HG03439 (cell line): ENCODE measurements at regions not wholly inside any gene's neighbourhood (a gene's known extent, or its start where the extent isn't known, plus 50 kb on each side); places are given as distances from the start of the nearest gene placed in this dataset.

Experiments
- ATAC-seq: cut with Tn5 transposase; IDR thresholded peaks from one replicate; pipeline ENCODE4 v1.9.1; 2021; ENCODE audit warnings: mild to moderate bottlenecking, moderate library complexity; ENCODE audit not compliant: unreplicated experiment

DNA sequence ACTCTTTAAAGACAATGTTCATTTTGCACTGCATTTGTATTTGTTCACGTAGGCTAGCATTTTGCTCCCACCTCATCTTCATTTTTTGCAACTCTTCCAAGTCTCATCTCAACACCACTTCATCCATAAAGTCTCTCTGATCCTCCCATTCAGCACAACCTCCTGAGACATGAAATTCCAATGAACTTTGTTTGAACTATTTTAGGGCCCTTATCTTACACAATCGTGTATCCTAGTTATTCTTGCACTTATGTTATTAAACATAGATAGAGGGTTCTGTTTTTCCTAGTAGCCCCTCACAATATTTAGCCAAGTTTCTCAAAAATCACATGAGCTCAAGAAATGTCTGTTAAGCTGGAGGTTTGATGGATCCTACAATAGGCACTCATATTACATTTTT is 500.5 kb upstream of the ADAMTS5 start:
- no peak for ATAC-seq

- ATAC-seq: no peak
Observed at GRCh38 chr21:27466140-27466539, 499.3 kb upstream of the ADAMTS5 start.

GRCh38 chr21:27464648-27465047 is 497.8 kb upstream of the ADAMTS5 start:
- ATAC-seq: no peak

DNA sequence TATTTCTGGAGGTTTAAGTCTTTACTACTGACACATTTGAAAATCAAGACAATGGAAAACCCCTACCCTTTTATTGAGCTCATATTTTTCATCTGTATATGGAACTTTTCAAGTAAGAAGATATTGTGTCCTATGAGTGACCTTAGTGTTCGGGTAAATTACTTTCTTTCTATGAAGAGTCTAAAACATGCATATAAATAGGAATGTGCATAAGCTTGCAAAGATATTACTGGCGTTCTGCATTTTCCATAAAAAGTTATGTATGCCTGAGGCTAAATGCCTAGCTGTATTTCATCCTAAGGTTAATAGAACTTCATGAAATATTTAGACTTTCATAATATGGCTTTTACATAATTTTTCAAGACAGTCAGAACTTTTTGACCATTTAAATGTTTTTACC is 495.8 kb upstream of the ADAMTS5 start:
- ATAC-seq: no peak

DNA sequence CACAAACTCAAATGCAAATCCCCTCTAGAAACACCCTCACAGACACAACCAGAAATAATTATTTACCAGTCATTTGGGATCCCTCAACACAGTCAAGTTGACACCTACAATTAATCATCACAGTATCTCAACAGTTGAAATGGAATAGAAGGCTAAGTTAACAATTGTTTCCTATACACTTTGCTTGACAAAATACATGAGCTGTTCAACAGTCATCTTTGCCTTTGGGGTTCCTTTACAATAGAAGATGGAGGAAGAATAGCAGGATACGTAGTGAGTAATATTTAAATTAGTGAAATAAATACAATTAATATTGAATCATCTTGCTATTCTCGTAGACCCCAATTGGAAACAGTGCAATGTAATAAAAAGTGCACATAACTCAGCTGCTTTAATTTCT is 487.3 kb upstream of the ADAMTS5 start:
- ATAC-seq: no peak

DNA sequence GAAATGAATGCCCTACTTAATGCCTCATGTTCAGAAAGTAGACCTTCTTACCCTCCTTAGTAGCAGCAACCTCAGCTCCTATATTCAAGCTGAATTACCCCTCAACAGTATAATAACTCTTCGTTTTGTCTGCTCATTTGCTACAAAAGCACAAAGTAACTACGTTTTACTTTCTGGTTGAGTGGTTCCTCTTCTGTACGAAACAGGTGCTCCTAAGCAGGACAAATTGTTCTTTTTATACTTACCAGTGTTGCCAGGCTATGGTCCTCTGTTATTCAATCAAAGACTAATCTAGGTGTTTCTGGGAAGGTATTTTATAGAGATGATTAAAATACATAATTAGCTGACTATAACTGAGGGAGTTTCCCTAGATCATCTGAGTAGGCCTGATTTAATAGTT is 484.2 kb upstream of the ADAMTS5 start:
- no peak for ATAC-seq

- ATAC-seq: no peak
Observed at GRCh38 chr21:27450216-27450615, 483.3 kb upstream of the ADAMTS5 start.

DNA sequence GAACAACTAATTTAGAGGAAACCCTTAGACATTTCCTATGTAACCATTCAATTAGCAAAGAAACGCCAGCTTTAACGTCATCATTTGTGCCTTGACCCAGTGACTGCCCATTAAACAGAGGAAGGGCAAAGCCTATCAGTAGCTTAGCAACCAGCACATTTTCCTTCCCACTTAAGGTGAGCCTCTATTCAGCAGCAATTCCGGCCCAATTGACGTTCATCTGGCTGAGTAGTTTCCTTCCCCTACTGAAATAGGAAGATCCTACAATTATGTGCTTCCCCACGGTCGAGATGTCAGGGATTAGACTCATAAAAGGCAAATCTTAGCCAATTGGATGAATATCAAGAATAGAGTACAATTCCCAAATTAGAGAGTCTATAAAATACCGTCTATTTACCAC is 482.1 kb upstream of the ADAMTS5 start:
- ATAC-seq: no peak

- no peak for ATAC-seq
Observed at GRCh38 chr21:27447843-27448242, 481.0 kb upstream of the ADAMTS5 start.

GRCh38 chr21:27429710-27430341 is 462.9 kb upstream of the ADAMTS5 start:
- ATAC-seq: no peak

DNA sequence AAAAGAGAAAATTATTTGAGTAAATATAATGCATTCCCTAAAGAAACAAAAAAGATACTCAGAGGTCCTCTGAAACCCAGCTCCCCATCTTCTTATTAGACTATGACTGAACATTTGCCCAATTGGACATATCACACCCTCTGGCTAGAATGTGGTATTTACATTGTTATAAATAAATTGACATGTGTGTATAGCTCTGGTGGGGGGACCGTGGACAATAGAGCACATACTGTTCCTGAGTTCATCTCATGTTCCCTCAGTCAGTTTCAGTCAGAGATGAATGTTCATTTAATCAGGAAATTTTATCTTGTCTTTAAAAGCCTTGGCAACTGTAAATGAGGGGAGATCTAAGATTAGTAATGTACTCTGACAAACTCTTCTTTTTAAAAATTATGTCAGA is 459.3 kb upstream of the ADAMTS5 start:
- ATAC-seq: no peak

- ATAC-seq: no peak
Observed at GRCh38 chr21:27425574-27425973, 458.7 kb upstream of the ADAMTS5 start.

DNA sequence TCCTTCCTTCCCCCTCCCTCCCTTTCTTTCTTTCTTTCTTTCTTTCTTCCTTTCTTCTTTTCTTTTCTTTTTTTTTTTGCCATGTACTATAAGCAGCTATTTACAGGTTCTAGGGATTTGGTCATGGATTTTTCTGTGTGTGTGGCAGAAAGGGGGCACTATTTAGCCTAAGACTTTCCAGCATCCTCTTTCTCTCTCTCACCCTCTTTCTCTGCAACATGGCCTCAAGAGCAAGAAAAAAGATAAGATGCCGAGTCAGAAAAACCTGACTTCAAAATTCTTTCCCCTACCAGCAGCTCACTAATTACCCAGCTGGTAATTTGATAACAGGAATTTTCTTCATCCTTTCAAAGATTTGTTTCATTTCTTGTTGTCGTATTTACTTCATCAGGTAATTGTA is 458.3 kb upstream of the ADAMTS5 start:
- ATAC-seq: no peak

GRCh38 chr21:27424601-27425000 is 457.7 kb upstream of the ADAMTS5 start:
- no peak for ATAC-seq

- ATAC-seq: no peak
Observed at GRCh38 chr21:27423906-27424595, 457.2 kb upstream of the ADAMTS5 start.

- no peak for ATAC-seq
Observed at GRCh38 chr21:27423038-27423437, 456.1 kb upstream of the ADAMTS5 start.

GRCh38 chr21:27422435-27422834 is 455.5 kb upstream of the ADAMTS5 start:
- ATAC-seq: no peak

- ATAC-seq: no peak
Observed at GRCh38 chr21:27421654-27422053, 454.8 kb upstream of the ADAMTS5 start.

DNA sequence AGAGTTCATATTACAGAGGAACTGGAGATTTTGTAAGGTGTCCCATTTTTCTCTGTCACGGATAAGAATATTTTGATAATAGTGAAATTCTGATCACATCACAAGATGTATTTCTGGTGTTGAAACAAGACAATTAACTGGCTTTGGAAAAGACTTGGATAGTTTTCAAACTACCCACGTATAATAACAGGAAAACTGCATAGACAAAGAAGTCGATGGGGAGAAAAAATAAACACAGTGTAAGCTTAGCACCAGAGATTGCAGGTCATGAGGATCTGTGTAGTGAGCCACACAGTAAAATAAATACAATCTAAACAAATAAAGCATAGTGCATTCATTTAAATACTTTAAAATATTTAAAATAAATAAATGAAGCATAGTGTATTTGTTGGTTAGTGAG is 452.3 kb upstream of the ADAMTS5 start:
- ATAC-seq: no peak

- ATAC-seq: no peak
Observed at GRCh38 chr21:27418346-27418745, 451.5 kb upstream of the ADAMTS5 start.

DNA sequence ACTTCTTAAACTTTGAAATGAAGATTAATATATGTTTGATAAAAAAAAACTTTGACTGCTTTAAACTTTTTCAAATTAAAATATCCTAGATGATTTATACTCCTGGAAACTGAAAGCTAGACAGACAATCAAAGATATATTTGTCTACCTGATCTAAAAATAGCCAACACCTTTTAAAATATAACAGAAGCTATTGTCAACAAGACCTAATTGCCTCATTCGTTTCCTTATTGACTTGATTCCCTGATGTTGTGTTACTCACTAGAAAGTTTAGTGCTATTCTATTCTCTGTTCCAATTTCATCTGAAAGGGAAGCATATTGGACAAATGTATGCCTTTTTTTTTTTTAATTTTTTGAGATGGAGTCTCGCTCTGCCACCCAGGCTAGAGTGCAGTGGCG is 445.6 kb upstream of the ADAMTS5 start:
- ATAC-seq: no peak

DNA sequence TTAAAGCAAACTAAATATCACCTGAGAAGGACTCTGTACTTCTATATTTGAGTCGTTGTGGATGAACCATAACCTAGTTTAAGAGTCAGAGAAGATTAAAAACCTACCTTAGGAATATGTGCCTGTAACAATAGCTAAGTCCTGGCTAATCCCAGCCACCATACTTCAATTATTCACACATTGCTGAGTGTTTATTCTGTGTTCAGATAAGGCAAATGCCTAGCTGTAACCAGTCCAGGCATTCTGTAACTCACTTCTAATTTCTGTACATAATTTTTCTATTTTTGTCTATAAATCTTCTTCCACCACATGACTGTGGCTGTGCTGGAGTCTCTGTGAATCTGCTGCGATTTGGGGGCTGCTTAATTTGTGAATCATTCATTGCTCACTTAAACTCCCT is 441.9 kb upstream of the ADAMTS5 start:
- no peak for ATAC-seq

- ATAC-seq: no peak
Observed at GRCh38 chr21:27407271-27407670, 440.4 kb upstream of the ADAMTS5 start.
